HG03064 (cell line): ENCODE measurements at regions not wholly inside any gene's neighbourhood (a gene's known extent, or its start where the extent isn't known, plus 50 kb on each side); places are given as distances from the start of the nearest gene placed in this dataset.
A peak's percentile ranks its signal among the peaks of the same experiment; 100 is the strongest.
"Not testable (repeated sequence)": the region's sequence is repeated elsewhere in the genome, so short reads cannot be mapped to it uniquely, and the experiment has no call there.

ENCODE experiments used
- ATAC-seq: cut with Tn5 transposase; IDR thresholded peaks from one replicate; pipeline ENCODE4 v1.9.1; 2021; ENCODE audit warnings: low read depth; ENCODE audit not compliant: unreplicated experiment

DNA sequence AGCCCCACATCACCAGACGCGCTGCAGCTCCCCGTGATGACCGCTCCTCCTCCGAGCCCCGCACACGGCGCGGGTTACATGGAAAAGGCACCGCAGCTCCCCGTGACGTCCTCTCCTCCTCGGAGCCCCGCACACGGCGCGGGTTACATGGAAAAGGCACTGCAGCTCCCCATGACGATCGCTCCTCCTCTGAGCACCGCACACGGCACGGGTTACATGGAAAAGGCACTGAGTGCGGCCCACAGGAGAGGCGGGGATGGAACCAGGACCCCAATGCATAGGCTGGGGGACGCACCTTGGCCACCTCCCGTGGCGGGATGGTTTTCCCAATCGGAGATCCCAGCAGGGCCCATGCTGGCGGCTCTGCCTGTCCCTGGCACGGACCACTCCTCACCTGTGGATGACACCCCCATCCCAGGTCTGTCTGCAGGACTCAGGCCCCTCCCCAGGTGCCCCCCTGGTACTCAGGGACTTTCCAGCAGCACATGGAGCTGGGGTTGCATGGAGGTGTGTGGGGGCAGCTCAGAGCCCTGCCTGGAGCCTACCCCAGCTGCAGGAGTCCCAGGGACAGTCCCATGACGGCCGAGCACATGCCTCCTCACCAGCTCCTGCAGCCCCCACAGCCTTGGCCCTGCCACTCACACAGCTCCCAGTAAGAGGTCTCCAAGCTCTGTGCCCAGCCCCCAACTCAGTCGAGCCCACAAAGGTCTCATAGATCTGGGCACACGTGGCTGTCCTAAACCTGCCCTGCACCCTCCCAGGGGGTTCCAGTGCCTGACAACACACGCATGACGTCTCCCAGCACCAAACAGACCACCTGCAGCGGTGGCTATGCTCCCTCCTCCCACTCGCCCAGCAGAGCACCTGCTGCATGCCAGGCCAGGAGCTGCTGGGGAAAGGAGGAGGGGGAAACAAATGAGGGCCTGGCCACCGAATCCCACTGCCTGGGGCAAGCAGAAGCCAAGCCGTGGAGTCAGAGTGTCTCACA lies 166.6 kb downstream of the BRD1 start:
- ATAC-seq = no peak

DNA sequence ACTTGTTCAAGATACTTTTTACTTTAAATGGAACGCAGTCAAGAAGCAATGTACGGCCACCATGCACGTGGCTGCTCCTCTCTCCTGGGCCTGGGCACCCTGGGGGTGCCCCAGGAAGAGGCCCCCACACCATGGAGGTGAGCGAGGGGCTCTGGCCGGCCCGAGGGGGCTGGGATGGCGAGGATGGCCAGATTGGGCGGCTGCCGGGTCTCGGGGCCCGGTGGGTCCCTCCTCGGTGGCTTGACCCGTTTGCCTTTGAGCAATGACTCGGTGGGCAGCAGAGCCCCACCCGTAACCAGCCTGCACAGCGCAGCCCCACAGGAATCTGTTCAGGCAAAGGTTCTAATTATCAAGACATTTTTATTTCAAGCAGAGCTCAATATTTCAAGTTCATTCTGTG lies 167.4 kb downstream of the BRD1 start:
- ATAC-seq = no peak

DNA sequence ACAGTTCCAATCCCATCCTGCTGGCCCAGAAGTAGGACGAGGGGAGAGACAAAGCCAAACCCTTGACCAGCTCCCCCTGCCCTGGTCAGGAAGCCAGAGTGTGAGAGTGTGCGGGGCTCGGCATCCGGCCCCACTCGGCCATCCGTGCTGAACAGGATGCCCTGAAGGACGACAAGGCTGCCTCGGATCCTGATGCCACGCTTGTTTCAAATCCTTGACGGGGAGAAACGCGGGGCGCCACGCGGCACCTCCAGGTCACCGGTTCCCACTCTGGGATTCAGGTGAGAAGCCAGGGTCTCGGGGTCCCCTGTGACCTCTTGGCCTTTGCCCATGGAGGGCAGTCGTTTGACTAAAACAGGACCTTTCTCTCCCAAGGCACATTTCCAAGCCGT lies 167.8 kb downstream of the BRD1 start:
- no peak for ATAC-seq

DNA sequence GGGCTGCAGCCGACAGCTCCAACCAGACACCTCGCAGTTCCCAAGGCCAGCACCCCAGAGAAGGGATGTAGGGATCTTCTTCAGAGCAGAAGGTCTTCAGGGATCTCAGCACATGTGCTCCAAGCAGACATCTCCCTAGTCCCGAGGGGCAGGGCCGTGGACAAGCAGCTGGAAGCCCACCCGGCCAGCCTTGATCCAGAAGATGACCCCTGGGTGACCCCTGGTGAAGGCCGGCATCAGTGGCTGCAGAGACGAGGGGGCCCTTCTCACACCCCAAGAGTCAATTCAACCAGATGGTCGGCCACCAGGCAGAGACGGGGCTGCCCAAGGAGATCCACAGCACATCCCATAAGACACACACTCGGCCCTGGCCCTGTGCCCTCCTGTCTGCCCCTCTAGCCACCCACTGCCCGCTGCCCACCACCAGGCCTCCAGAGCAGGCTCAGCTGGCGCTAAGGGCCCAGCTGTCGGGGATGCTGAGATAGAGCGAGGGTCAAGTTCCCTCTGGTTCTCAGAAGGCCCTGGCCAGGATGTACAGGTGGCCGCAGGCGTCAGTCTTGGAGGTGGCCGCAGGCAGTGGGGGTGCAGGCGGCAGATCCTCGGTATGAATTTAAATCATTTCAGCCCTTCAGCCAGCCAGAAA lies 168.3 kb downstream of the BRD1 start:
- ATAC-seq = no peak

DNA sequence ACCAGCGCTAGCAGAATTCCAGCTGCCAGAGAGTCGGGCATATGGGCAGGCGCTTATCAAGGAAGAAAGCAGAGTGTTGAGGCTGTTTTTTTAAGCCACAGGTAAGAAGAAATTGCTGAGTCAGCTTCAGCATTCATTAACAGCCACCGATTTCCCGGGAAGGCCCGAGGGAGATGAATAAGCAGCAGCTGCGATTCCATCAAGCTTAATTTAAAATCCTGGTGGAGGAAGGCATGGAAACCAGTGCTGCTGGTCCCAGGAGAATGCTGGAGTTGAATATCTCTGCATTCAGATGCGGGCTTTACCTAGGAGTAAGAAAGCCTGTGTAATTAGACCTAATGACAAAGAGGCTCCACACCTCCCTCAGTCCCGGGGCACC lies 168.8 kb downstream of the BRD1 start:
- ATAC-seq = no peak

DNA sequence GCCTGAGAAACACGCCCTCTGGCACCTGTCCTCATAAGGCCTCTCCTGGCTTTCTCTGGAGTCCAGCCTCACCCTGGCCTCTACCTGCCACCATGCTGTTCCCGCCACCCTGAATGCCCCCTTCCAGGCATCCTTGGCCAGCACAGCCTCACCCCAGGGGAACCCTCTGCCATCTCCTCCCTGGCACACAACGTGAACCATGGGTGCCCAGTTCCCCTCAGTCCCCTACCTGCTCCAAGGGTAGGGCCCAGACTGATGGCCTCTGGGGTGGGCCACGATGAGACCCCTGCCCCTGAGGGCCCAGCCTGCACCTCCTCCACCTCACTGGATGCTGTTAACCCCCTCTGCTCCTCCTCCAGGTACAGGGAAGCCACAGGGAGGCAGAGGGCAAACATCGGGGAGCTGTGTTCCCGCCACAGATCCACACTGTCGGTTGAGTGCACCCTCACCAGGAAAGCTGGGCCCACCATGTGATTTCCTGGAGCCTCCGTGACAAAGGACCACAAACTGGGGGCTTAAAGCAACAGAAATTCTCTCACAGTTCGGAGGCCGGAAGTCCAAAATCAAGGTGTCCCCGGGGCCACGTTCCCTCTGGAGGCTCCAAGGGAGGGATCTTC lies 169.6 kb downstream of the BRD1 start:
- ATAC-seq = no peak

DNA sequence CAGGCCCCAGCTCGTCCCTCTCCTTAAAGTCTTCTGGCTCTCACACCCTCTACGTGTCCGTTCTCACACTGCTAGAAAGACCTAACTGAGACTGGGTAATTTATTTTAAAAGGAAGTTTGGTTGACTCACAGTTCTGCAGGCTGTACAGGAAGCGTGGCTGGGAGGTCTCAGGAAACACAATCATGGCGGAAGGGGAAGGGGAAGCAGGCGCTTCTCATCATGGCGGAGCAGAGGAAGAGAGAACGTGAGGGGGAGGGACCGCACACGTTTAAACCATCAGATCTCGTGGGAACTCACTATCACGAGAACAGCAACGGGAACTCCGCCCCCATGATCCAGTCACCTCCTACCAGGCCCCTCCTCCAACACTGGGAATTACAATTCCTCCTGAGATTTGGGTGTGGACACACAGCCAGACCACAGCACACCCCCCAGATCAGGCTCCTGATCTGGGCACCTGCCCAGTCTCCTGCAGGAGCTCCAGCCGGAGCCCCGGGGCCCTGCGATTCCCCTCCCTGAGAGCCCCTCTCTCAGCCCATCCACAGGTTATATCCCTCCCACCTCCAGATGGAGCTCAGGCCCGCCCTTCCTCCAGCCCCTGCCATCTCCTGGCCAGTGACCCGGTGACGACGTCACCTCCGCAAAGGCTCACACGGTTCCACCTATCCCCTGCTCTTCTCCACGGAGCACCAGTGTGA lies 170.2 kb downstream of the BRD1 start:
- ATAC-seq = peak; percentile 56

DNA sequence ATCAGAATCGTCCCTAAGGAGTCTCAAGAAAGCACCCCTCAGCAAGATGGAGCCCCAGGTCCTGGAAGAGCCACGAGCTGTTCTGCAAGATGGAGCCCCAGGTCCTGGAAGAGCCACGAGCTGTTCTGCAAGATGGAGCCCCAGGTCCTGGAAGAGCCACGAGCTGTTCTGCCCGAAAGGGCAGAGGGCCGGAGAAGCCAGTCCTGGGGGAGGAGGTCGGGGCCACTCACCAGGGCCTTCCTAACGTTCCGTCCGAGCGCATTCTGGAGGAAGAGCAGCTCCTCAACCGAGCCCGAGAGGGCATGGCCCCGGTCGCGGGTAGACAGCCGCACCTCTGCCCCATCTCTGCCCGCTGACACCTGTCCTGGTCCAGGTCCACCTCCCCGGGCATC lies 170.8 kb downstream of the BRD1 start:
- ATAC-seq = not testable (repeated sequence)

DNA sequence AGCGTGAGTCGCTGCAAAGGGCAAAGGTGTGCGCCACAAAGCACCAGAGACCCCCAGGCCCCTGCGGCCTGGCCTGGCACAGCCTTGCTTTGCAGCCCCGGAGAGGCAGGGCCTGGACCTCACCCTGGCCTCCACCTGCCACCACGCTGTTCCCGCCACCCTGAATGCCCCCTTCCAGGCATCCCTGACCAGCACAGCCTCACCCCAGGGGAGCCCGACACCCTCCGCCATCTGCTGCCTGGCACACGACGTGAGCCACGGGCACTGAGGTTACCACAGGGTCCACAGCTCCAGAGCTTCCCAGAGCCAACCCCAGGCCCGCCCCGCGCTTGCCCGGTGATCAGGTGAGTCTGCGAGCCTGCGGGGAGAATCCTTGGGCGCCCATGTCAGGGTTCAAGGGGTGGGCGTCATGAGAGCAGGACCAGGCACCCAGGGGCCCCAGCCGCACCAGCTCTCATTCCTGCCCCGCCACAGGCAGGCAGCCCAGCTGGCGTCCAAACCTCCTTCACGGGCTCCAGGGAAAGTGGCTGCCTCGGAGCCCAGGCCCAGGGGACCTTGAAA lies 171.3 kb downstream of the BRD1 start:
- ATAC-seq = no peak

DNA sequence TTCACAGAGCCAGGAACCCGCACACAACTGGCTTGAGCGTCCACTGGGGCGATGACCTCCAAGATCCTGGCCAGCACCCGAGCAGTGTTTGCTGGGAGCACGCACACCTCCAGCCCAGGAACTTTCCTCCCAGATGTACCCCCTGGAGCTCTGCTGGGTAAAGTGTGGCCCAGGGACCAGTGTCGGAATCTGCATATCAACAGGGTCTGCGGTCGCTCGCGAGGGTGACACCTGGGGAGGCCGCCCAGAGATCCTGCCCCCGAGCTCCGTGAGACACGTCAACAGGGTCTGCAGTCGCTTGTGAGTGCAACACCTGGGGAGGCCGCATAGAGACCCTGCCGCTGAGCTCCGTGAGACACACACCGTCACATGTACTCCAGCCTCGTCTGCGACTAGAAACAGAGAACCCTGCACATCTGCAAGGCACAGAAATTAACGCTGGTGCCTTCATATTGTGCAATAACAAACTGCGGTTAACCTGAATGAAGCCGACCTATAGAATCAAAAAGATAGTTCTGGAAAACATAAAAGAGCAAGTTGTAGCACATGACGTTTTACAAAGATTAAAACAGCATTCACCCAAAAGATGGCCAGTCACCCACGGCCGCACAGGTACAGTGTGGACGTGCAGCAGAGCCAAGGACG lies 172.4 kb downstream of the BRD1 start:
- no peak for ATAC-seq

DNA sequence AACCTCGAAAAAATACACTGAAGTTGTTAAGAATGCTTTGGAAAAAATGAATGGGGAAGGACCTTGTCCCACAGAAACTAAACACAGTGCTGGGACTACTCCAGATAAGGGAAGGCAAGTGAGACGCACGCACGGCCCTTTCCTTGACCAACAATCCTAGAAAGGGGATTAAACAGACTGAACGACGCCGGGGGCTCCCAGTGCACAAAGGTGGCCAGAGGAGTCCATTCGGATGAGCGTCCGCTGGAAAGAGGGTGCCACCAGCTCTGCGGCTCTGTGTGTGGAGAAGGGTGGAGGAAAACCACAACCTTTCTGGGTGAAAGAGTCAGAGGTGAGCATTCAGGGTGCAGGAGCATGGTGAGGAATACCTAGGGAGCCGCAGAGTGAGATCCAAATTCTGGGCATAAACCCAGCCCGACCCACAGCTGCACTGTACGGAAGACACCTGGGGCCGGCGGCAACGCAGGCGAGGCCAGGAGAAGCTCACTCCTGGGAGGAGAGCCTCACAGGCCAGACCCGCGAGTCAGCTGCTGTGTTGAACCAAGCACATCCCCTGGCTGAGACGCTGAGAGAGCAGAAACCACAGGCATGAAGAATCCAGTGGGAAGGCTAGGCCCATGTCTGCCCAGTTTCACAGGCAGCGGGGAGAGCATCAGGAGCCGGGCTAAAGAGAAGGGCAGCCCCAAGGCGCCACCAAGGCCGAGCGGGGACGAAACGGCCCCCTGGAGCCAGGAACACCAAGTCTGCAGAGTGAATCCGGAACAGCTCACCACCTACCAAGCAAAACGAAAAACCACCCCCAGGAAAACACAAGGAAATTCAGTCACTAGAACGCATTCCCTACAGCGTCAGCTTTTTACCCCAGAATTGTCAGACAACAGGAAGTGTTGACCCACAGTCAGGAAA lies 177.1 kb downstream of the BRD1 start:
- no peak for ATAC-seq

DNA sequence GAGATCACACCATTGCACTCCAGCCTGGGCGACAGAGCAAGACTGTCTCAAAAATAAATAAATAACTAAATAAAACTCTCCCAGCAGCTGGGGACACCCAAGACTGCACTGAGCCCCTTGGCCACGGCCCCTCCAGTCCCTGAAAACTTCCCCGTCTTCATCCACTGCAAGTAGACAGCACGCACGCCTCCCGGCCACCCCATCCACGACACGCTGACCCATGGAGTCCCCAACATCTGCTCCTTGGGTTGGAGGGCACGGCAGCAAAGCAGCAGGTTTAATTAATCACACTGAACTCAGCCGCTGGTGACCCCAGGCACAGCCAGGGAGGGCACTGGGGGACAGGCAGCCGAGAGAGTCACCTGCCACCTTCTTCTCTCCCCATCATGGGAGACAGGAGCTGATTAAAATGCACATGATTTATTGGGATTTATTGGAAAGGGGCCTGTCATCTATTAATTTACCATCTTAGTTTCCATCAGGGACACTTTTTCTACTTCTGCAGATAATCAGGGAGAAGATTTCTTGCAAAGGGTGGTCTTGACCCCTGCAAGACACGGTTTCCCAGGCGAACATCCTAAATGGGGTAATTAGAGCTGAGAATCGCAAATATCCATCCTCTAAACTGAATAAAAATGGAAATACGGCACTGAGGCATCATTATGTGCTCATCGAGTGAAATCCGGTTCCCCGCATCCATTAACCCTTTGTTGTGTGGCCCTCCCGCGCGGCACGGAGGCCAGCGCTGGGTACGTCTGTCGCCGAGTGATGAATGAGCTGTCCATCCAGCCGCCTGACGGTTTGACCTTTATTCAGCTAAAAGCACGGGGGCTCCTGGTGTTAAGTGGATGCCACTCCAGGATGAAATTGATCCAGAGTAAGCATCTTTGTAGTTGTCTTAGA lies 178.3 kb downstream of the BRD1 start:
- no peak for ATAC-seq

DNA sequence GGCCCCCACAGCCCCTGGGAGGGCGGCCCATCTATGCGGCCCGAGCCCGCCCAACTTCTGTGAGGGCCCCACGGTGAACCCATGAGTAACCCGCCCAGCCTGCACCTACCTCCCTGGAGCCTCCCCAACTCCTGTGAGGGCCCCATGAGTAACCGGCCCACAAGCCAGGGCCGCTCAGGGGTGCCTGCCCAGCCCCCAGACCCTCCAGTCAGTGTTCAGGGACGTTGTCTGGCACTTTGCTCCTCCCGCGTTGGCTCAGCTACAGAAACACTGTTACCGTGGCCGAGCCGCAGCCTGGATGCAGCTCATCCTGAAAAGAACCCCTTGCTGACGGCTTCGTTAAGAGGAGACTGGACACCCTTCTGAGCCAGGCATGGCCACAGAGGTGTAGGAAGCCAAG lies 179.6 kb downstream of the BRD1 start:
- ATAC-seq = no peak

DNA sequence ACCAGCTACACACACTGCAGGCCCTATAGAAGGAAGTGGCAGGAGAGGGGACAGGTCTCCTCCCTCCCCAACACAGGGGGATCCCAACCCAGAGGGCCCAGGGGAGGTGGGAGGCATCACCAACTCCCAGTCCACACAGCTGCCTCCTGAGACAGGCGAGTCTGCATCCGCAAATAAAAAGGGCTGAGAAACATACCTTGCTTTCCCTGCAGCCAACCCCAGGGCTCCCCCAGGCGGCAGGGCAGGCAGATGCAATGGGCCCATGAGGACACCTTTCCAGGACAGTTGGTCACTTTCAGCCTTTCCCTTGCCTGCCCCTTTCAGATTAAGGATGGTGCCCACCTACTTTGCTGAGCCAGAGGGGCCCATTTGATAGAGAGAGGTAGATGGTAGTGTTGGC lies 180.0 kb downstream of the BRD1 start:
- no peak for ATAC-seq

DNA sequence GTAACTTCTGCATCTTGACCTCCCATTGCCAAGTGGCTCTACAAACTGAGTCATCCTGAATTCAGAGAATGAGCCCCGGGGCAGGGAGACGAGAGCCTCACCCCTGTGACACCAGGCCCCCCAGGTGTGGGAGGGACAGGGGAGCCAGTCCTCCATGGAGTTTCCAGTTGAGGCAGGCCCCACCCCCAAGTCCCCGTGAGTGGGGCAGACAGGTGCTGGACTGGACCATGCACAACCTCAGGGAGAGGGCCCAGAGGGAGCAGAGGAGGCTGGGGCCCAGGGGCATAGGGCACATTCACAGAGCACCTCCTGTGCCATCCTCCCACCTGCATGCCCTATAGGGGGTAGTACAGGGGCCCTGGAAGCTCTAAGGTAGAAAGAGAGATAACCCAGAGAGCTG lies 180.8 kb downstream of the BRD1 start:
- ATAC-seq = no peak

DNA sequence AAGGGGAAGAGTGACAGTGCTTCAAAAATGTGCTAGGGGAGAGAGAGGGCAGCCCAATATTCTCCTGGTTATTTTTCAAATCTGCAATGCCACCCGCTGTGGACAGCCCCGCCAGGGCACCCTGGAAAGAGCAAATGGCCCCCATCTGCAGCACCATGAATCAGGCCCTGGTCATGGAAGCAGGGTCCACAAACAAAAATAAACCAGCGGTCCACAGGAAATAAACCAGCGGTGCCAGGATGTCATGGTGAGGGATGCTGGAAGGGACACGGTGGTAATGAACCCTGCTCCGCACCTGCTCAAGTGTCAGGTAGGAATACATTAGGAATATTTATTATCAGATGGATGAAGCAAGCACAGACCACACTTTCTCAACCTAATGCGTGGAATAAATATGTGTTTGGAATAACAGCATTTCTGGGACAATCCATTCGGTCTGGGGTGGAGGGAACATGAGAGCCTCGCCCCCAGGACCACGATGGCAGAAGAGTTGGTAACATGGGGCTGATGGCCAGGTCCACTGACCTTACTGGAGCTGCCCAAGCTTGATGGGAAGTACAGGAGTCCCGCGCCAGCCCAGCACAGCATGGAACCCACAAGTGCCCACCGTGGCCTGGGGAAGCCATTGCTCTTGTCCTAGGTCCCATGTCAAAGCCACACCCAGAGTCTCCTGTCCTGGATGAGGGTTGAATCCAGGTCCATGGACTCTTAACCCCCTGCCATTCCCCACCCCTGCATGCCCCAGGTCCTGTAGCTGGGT lies 181.7 kb downstream of the BRD1 start:
- ATAC-seq = no peak

DNA sequence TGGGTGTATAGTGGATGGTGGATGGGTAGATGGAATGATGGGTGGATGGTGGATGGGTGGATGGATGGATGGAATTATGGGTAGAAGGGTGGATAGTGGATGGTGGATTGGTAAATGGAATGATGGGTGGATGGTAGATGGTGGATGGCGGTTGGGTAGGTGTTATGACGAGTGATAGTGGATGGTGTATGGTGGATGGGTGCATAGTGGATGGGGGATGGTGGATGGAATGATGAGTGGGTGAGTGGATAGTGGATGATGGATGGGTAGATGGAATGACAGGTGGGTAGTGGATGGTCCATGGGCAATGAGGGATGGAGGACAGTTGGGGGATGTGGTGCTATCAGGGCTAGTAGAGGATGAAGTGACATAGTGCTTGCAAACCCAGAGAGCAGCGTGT lies 182.4 kb downstream of the BRD1 start:
- ATAC-seq = no peak

DNA sequence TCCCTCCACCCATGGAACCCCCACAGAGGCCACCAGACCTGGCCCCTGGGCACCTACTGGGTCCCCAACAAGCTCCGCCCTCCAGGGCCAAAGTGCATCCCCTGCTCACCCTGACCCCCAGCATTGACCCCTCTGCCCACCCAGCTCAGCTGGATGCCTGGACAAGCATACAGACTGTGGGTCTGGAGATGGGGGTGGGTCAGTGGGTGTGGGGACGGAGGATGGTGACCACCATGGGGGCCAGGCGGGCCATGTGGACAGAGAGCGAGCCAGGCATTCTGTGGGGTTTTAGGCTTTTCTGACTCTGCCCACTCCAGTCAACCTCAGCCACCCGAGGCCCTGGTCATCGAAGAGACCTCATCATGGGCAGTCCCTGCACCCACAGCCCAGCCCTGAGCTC lies 183.7 kb downstream of the BRD1 start:
- no peak for ATAC-seq
